Loucy (cell line): ENCODE measurements at regions not wholly inside any gene's neighbourhood (a gene's known extent, or its start where the extent isn't known, plus 50 kb on each side); places are given as distances from the start of the nearest gene placed in this dataset.

Source experiments
- H2AFZ ChIP-seq: fragments of 200-600 bp; sonication (generic); 2 replicates; pipeline ENCODE4 v1.6.0; 2016; ENCODE audit warnings: antibody characterized with exemption, mild to moderate bottlenecking, low read length, moderate library complexity
- H3F3A ChIP-seq: fragments of 200-600 bp; 2 replicates; pipeline ENCODE4 v1.6.0; 2016; ENCODE audit warnings: antibody characterized with exemption, low read depth, mild to moderate bottlenecking
- H3K27me3 ChIP-seq: fragments of 200-600 bp; sonication (generic); 2 replicates; pipeline ENCODE4 v1.6.1; 2014; ENCODE audit warnings: low read length, mild to moderate bottlenecking; ENCODE audit not compliant: insufficient read depth, poor library complexity, severe bottlenecking
- H3K36me3 ChIP-seq: fragments of 200-600 bp; sonication (generic); 2 replicates; pipeline ENCODE4 v1.6.1; 2016; ENCODE audit warnings: low read length; ENCODE audit not compliant: insufficient read depth
- H3K4me1 ChIP-seq: fragments of 200-600 bp; sonication (generic); 2 replicates; pipeline ENCODE4 v1.5.1; 2014; ENCODE audit warnings: low read length, mild to moderate bottlenecking; ENCODE audit not compliant: insufficient read depth, poor library complexity, severe bottlenecking
- H3K4me2 ChIP-seq: fragments of 200-600 bp; sonication (generic); 2 replicates; pipeline ENCODE4 v1.6.0; 2014; ENCODE audit warnings: antibody characterized with exemption, low read length, low read depth, mild to moderate bottlenecking; ENCODE audit not compliant: poor library complexity, severe bottlenecking
- H3K4me3 ChIP-seq: fragments of 200-600 bp; sonication (generic); 2 replicates; pipeline ENCODE4 v1.5.1; 2014; ENCODE audit warnings: low read length, mild to moderate bottlenecking, mixed read lengths; ENCODE audit not compliant: poor library complexity, severe bottlenecking
- H3K79me2 ChIP-seq: fragments of 200-600 bp; sonication (generic); 2 replicates; pipeline ENCODE4 v1.6.1; 2014; ENCODE audit warnings: low read length; ENCODE audit not compliant: insufficient read depth
- H3K9ac ChIP-seq: fragments of 200-600 bp; sonication (generic); 2 replicates; pipeline ENCODE4 v1.6.0; 2014; ENCODE audit warnings: mild to moderate bottlenecking, low read depth, low read length, moderate library complexity; ENCODE audit not compliant: poor library complexity, severe bottlenecking
- H3K9me2 ChIP-seq: fragments of 200-600 bp; sonication (generic); replicated peaks from 2 replicates; pipeline ENCODE4 v1.6.1; 2016; ENCODE audit warnings: low read depth, low read length, mixed read lengths
- H3K9me3 ChIP-seq: fragments of 200-600 bp; sonication (generic); 2 replicates; pipeline ENCODE4 v1.6.1; 2014; ENCODE audit warnings: mild to moderate bottlenecking, antibody characterized with exemption, low read length, low read depth; ENCODE audit not compliant: insufficient read depth
- H4K20me1 ChIP-seq: fragments of 200-600 bp; sonication (generic); 2 replicates; pipeline ENCODE4 v1.6.0; 2014; ENCODE audit warnings: antibody characterized with exemption, low read length, mild to moderate bottlenecking; ENCODE audit not compliant: insufficient read depth, poor library complexity, severe bottlenecking
- CTCF ChIP-seq: fragments of 200-600 bp; sonication (generic); conservative IDR thresholded peaks from 2 replicates; pipeline ENCODE4 v1.5.1; 2014; ENCODE audit warnings: mild to moderate bottlenecking, antibody characterized with exemption, low read length
- EZH2phosphoT487 ChIP-seq: fragments of 200-600 bp; IDR thresholded peaks from 2 replicates; pipeline ENCODE4 v1.6.1; 2018; ENCODE audit warnings: antibody characterized with exemption, mild to moderate bottlenecking, moderate library complexity, borderline replicate concordance

- no peak overlapping the region for H3K4me3 ChIP-seq
- no peak overlapping the region for H2AFZ ChIP-seq
- H3K27me3 ChIP-seq, result no peaks in the 10 kb centered on the region
- no peaks in the 10 kb centered on the region for H3K4me1 ChIP-seq
- H4K20me1 ChIP-seq, result no peaks in the 10 kb centered on the region
- no peaks in the 10 kb centered on the region for H3K79me2 ChIP-seq
- no peaks in the 10 kb centered on the region for H3F3A ChIP-seq
- TF ChIP-seq CTCF (no peak), EZH2phosphoT487 (no peak)
- no peaks in the 10 kb centered on the region for H3K9me2 ChIP-seq
- no peaks in the 10 kb centered on the region for H3K36me3 ChIP-seq
- H3K4me2 ChIP-seq, result no peak overlapping the region
- H3K9me3 ChIP-seq, result no peaks in the 10 kb centered on the region
- H3K9ac ChIP-seq, result no peak overlapping the region
Measured at GRCh38 chr9:100669968-100670367, 92.1 kb downstream of the CAVIN4 start.

GRCh38 chr9:100670719-100671118 lies 92.8 kb downstream of the CAVIN4 start:
- no peaks in the 10 kb centered on the region for H3K79me2 ChIP-seq
- H3K9ac ChIP-seq, result no peak overlapping the region

GRCh38 chr9:100671898-100672297 lies 94.0 kb downstream of the CAVIN4 start:
- Histone ChIP-seq H4K20me1 (no peaks in the 10 kb centered on the region), H3K4me2 (no peak overlapping the region), H3K9me2 (no peaks in the 10 kb centered on the region), H3K9ac (no peak overlapping the region), H3K36me3 (no peaks in the 10 kb centered on the region), H3K4me3 (no peak overlapping the region), H3K9me3 (no peaks in the 10 kb centered on the region), H3K79me2 (no peaks in the 10 kb centered on the region), H3K4me1 (no peaks in the 10 kb centered on the region), H3K27me3 (no peaks in the 10 kb centered on the region), H3F3A (no peaks in the 10 kb centered on the region), H2AFZ (no peak overlapping the region)
- TF ChIP-seq EZH2phosphoT487, result no peak
- TF ChIP-seq CTCF, result no peak

More at GRCh38 chr9:100670719-100671118, 92.8 kb downstream of the CAVIN4 start:
- Histone ChIP-seq H4K20me1 (no peaks in the 10 kb centered on the region), H3K4me2 (no peak overlapping the region), H3K36me3 (no peaks in the 10 kb centered on the region), H3K27me3 (no peaks in the 10 kb centered on the region), H3F3A (no peaks in the 10 kb centered on the region), H3K9me3 (no peaks in the 10 kb centered on the region), H3K9me2 (no peaks in the 10 kb centered on the region), H3K4me1 (no peaks in the 10 kb centered on the region), H2AFZ (no peak overlapping the region), H3K4me3 (no peak overlapping the region)
- TF ChIP-seq EZH2phosphoT487, result no peak
- TF ChIP-seq CTCF, result no peak
